ENCODE measurements at regions not wholly inside any gene's neighbourhood (a gene's known extent, or its start where the extent isn't known, plus 50 kb on each side); places are given as distances from the start of the nearest gene placed in this dataset.
A peak's percentile ranks its signal among the peaks of the same experiment; 100 is the strongest.

GRCh38 chr10:107444443-107444842, 279.9 kb upstream of the SORCS1 start:
- no peak for DNase-seq

DNA sequence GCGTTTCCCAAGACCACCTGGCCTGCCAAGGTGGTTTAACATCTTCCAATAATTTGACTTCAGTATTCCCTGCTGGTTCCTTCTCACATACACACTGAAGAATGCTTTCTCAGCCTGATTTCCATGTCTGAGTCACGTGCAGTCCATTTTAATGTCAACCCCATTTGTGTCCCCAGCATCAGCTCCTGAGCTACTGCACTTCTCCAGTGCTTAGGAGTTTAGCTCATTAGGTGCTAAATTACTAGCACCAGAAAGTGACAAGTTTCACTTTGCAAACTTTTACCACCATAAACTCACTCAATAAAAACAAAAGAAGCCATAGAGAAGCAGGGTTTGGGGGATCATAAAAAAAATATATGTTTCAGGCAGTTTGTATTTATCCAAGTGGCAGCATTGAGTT, 279.3 kb upstream of the SORCS1 start:
- no peak for DNase-seq

DNA sequence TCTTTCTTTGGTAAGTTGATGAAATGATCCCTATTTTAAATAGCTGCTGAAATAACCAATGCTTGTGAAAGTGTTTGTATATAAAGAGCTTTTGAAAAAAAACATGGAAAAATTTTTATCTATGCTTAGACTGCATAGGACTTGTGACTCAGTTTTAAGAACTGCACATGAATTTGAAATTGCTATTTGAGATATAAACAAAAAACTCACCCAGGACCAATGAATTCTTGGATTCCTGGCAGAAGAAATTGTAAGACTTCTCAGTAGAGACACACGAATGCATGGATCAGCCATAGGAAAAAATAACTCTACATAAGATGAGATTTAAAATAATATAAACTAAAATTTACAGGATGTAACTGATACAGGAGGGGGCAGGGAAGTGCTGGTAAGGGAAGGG, 278.8 kb upstream of the SORCS1 start:
- no peak for DNase-seq

DNA sequence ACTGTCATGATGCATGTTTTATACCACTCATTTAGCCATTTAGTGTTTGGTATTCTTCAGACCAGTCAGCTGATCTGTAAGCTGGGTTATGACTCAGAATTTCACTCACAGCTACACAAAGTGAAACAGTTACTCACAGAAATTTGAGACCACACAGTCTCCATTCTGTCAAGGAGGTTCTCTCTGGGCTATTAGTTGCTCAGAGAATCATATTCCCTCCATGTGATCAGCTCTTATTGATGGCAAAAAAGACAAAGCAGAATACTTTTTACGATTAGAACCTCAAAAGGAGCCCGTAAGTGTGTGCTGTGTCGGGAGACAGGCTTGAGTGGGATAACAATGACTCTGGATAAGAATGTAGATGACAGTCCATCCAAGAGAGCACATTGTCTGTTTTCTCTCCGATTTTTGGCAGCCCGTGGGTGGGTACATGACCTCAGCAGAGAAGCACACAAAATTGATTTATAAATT, 277.6 kb upstream of the SORCS1 start:
- DNase-seq = no peak

GRCh38 chr10:107440741-107441140, 276.2 kb upstream of the SORCS1 start:
- DNase-seq = no peak

GRCh38 chr10:107437921-107438320, 273.4 kb upstream of the SORCS1 start:
- no peak for DNase-seq

- DNase-seq = no peak
Observed at GRCh38 chr10:107436568-107436967, 272.1 kb upstream of the SORCS1 start.

DNA sequence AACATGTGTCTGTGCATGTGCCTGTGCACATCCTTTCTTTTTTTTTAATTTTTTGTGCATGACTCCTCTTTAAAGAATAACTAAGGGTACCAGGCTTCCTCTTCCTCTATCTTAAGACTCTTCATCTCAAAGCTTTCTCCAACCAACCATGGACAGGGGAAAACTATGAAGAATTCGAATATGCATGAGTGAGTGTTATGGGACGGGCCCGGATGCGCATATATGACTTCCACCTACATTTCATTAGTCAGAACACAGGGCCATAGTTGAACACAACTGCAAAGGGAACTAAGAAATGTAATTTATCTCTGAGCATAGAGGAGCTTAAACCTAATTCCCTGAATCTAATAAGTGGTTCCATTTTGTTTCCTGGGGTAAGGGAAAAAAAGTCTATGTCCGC, 270.3 kb upstream of the SORCS1 start:
- no peak for DNase-seq

DNA sequence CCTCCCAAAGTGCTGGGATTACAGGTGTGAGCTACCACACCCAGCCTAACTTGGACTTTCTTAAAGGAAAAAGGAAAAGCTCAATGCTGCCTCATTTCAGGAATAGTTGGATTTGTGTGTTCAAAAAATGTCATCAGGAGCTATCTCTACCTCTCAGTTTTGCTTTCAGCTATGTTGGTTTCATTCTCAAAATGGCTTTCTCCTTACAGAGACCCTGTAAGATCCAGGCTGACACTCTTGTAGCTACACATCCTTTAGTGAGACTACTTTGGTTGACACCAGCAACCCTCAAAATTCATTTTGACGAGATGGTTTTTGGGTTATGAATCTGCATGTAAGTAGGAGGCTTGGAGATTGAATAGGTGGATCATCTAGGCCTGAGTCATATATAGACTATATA, 269.7 kb upstream of the SORCS1 start:
- DNase-seq = no peak

GRCh38 chr10:107433605-107434004, 269.1 kb upstream of the SORCS1 start:
- no peak for DNase-seq

- no peak for DNase-seq
Observed at GRCh38 chr10:107430446-107430845, 265.9 kb upstream of the SORCS1 start.

- no peak for DNase-seq
Observed at GRCh38 chr10:107427016-107427415, 262.5 kb upstream of the SORCS1 start.

DNA sequence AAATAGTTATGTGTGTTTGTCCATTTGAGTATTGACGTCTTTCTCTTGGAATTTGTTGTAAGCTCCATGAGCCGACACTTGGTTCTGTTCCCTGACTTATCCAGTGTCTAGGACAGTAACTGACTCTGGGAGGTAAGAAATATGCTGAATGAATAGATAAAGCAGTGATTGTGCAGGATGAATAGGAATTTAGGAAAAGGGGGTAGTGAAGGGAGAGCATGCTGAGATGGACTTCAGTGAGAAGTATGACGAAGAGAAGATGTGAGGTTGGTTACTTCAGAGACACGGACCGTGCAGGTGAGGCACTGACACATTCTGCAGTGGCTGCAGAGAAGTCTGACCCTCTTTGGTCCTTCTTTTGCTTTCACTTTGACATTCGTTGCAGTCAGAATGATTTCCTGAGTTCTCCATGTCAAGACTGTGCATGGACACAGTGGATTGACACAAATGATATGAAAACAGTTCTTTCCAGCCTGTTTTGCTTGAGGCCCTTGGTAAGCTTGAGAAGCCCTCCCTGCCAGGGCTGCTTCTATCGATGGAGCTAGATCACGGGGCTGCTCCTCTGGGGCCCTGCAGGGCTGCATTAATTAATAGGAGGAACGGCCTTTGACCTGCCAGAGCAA, 261.5 kb upstream of the SORCS1 start:
- DNase-seq = no peak

DNA sequence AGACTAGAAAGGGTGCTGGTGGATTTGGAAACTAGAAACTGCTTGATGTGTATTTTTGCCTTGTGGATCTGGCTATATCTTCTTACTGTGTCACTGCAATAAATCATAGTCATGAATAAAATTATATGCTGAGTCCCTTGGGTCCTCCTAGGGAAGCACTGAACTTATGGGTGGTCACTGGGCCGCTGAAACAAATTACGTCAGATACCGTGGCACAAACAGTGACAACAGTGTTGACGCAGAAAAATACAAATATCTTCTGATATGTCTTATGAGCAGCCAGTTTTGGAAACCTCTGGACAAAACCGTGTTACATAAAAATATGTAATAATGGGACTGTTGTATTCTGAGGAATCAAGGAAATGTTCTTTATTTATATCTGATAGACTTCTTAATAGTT, 260.1 kb upstream of the SORCS1 start:
- DNase-seq = no peak

GRCh38 chr10:107423903-107424302, 259.4 kb upstream of the SORCS1 start:
- no peak for DNase-seq

- no peak for DNase-seq
Observed at GRCh38 chr10:107422681-107423080, 258.2 kb upstream of the SORCS1 start.

- DNase-seq = no peak
Observed at GRCh38 chr10:107420196-107420595, 255.7 kb upstream of the SORCS1 start.

GRCh38 chr10:107418085-107418806, 253.7 kb upstream of the SORCS1 start:
- DNase-seq = no peak

GRCh38 chr10:107417446-107417845, 252.9 kb upstream of the SORCS1 start:
- no peak for DNase-seq

GRCh38 chr10:107415446-107415845, 250.9 kb upstream of the SORCS1 start:
- no peak for DNase-seq

DNA sequence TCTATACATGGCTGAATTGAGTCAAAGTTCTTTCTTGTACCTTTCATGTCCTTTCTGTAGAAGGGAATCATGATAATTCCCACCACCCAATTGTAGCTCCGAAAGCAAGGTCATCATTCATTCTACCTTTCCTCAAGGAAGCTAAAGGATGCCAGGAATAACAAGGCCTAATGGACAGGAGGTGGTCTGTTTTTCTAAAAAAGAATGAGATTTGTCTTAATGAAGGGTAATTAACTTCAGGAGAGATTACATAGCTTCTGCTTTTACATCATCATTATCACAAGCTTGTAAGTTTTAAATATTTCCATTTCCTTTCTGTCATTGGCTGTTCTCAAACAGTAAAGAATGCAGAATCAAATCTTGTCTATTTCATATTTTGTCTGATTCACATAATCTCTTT, 249.5 kb upstream of the SORCS1 start:
- DNase-seq = no peak

DNA sequence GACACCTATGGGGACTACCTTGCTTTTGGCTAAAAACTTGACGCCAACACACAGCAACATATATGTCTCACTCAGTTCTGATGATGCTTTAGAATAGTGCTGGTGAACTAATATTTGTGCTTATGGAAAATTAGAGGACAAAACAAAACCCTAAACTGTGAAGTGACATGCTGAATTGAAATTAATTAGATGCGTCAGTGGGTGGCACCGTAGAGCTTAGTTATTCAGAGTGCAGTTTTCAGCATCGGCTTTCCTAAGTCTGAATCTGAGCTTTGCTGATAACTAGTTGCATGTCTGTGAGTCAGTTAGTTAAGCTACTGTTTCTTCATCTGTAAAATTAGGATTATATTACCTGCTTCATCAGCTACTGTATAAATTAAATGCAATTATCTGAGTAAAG, 245.0 kb upstream of the SORCS1 start:
- peak in 1 of 2 experiments; percentile 0 for DNase-seq

- DNase-seq = no peak
Observed at GRCh38 chr10:107398115-107398514, 233.6 kb upstream of the SORCS1 start.

GRCh38 chr10:107391901-107392300, 227.4 kb upstream of the SORCS1 start:
- no peak for DNase-seq

DNA sequence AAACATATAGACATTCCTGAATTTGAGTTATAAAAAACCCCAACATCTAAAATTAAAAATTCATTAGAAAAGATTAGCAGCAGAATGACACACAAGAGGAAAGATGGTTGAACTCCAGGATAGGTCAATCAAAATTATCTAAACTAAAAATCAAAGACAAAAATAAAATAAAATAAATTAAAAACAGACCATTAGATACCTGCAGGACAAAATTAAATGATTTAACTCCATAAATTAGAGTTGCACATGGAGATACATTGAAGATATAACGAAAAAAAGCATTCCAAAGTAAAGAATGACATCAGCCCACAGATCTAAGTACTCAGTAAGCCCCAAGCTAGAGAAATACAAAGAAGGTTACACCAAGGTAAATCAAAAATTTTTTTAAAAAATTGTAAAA, 226.1 kb upstream of the SORCS1 start:
- no peak for DNase-seq

Measured in NCI-H524 (cell line).